ENCODE measurements at regions not wholly inside any gene's neighbourhood (a gene's known extent, or its start where the extent isn't known, plus 50 kb on each side); places are given as distances from the start of the nearest gene placed in this dataset.

DNA sequence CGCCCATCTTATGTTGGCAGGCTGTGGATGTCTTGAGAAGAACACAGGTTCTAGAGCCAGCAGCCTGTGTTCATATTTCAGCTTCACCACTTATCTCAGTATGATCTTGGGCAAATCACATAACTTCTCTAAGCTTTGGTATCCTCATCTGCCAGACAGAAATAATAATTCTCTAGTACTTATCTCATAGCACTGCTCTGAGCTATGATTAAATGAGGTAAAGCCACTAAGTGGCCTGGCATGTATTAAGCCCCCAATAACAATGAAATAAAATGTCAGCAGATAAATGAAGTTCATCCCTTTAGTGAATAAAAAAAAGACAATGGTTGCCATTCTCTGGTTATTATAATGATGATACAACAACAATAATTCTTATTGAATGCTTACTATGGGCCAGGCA, 104.9 kb upstream of the EEA1 start:
- TF ChIP-seq EZH2 (IDR thresholded peaks at IDR 0.05; ENCODE audit: borderline replicate concordance, insufficient read depth, low read length, poor library complexity, severe bottlenecking), result no peak
- TF ChIP-seq RAD21 (conservative IDR thresholded peaks at IDR 0.05), result no peak
- no peak for TF ChIP-seq POLR2AphosphoS5 (IDR thresholded peaks at IDR 0.05)
- TF ChIP-seq, protein P1, sequence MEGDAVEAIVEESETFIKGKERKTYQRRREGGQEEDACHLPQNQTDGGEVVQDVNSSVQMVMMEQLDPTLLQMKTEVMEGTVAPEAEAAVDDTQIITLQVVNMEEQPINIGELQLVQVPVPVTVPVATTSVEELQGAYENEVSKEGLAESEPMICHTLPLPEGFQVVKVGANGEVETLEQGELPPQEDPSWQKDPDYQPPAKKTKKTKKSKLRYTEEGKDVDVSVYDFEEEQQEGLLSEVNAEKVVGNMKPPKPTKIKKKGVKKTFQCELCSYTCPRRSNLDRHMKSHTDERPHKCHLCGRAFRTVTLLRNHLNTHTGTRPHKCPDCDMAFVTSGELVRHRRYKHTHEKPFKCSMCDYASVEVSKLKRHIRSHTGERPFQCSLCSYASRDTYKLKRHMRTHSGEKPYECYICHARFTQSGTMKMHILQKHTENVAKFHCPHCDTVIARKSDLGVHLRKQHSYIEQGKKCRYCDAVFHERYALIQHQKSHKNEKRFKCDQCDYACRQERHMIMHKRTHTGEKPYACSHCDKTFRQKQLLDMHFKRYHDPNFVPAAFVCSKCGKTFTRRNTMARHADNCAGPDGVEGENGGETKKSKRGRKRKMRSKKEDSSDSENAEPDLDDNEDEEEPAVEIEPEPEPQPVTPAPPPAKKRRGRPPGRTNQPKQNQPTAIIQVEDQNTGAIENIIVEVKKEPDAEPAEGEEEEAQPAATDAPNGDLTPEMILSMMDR (IDR thresholded peaks at IDR 0.05; ENCODE audit: poor library complexity, severe bottlenecking), result no peak
- TF ChIP-seq, protein P2, sequence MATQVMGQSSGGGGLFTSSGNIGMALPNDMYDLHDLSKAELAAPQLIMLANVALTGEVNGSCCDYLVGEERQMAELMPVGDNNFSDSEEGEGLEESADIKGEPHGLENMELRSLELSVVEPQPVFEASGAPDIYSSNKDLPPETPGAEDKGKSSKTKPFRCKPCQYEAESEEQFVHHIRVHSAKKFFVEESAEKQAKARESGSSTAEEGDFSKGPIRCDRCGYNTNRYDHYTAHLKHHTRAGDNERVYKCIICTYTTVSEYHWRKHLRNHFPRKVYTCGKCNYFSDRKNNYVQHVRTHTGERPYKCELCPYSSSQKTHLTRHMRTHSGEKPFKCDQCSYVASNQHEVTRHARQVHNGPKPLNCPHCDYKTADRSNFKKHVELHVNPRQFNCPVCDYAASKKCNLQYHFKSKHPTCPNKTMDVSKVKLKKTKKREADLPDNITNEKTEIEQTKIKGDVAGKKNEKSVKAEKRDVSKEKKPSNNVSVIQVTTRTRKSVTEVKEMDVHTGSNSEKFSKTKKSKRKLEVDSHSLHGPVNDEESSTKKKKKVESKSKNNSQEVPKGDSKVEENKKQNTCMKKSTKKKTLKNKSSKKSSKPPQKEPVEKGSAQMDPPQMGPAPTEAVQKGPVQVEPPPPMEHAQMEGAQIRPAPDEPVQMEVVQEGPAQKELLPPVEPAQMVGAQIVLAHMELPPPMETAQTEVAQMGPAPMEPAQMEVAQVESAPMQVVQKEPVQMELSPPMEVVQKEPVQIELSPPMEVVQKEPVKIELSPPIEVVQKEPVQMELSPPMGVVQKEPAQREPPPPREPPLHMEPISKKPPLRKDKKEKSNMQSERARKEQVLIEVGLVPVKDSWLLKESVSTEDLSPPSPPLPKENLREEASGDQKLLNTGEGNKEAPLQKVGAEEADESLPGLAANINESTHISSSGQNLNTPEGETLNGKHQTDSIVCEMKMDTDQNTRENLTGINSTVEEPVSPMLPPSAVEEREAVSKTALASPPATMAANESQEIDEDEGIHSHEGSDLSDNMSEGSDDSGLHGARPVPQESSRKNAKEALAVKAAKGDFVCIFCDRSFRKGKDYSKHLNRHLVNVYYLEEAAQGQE (IDR thresholded peaks at IDR 0.05; ENCODE audit: borderline replicate concordance), result no peak
- no peak for TF ChIP-seq EP300 (conservative IDR thresholded peaks at IDR 0.05; ENCODE audit: poor library complexity, severe bottlenecking)

Measured in neural cell (in vitro differentiated cells).